Activated T-cell treated with anti-CD3 and anti-CD28 coated beads, Interleukin-2, amount 50 U/mL, for 4 hours (primary cell): ENCODE measurements at regions not wholly inside any gene's neighbourhood (a gene's known extent, or its start where the extent isn't known, plus 50 kb on each side); places are given as distances from the start of the nearest gene placed in this dataset.
"Not testable (repeated sequence)": the region's sequence is repeated elsewhere in the genome, so short reads cannot be mapped to it uniquely, and the experiment has no call there.

ENCODE experiments used
- ATAC-seq, 2 donors: fragments of 200-7000 bp; cut with Tn5 transposase; one replicate each; pipeline ENCODE4 v1.10.0; 2021
- DNase-seq: peaks from one replicate; pipeline ENCODE4 v3.0.0-alpha.2; 2020
- H3K27me3 Mint-ChIP-seq: one replicate; pipeline ENCODE4 v1.8.0; 2021; ENCODE audit warnings: low read depth, mixed read lengths
- H3K36me3 Mint-ChIP-seq: one replicate; pipeline ENCODE4 v1.8.0; 2022; ENCODE audit warnings: mixed read lengths; ENCODE audit not compliant: insufficient read depth
- H3K4me1 Mint-ChIP-seq: one replicate; pipeline ENCODE4 v1.8.0; 2021; ENCODE audit warnings: low read depth, mixed read lengths
- H3K4me3 Mint-ChIP-seq: one replicate; pipeline ENCODE4 v1.8.0; 2021; ENCODE audit warnings: mild to moderate bottlenecking, moderate library complexity, mixed read lengths
- H3K9me3 Mint-ChIP-seq: one replicate; pipeline ENCODE4 v1.8.0; 2021; ENCODE audit warnings: mixed read lengths

DNA sequence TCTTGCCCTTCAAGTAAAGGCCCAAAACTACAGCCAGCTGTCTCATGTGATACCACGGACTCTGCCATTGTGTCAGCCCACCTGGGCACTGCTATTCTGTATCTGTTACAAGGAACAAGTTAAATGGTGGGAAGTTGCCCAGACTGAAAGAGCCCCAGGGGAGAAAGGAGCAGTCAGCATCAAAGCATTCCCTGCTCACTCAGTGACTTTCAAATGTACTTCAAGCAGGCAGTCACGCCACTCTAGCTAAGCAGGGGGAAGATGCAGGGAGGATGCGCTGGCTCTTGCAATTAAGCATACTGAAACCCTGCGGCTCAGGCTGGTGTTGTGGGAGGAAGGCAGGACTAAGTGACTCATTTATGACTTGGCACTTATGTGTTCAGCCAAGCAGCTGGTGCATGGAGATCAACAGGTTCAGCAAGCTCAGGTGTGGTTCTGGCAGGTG, 1249.6 kb downstream of the TYW1 start:
- Mint-ChIP-seq H3K36me3 (no peaks in the 10 kb centered on the region), H3K4me1 (no peaks in the 10 kb centered on the region), H3K4me3 (no peak overlapping the region), H3K27me3 (no peaks in the 10 kb centered on the region), H3K9me3 (peaks cover 14% of the 10 kb centered on the region)
- DNase-seq, result no peak
- no peak for ATAC-seq

DNA sequence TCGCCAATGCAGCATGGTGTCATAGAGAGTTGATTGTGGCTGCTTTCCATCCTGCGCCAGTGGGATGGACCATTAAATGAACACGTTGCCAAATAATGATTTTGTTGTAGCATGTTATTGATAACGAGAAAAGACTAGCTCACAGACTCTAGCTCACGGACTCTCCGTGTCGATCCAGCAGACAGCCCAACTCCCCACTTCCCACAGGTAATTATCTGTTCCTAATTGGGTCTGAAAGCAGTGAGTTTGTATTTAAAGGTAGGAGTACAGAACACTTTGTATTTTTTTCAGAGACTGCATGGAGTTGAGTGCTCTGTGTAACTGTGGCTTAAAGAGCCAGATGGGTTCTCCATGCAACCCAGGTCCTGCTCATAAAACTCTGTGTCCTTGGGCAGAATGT, 1250.5 kb downstream of the TYW1 start:
- DNase-seq (no peak), ATAC-seq (no peak)
- peaks cover 20% of the 10 kb centered on the region for H3K9me3 Mint-ChIP-seq
- no peaks in the 10 kb centered on the region for H3K36me3 Mint-ChIP-seq
- H3K27me3 Mint-ChIP-seq, result no peaks in the 10 kb centered on the region
- H3K4me3 Mint-ChIP-seq, result no peak overlapping the region
- no peaks in the 10 kb centered on the region for H3K4me1 Mint-ChIP-seq

DNA sequence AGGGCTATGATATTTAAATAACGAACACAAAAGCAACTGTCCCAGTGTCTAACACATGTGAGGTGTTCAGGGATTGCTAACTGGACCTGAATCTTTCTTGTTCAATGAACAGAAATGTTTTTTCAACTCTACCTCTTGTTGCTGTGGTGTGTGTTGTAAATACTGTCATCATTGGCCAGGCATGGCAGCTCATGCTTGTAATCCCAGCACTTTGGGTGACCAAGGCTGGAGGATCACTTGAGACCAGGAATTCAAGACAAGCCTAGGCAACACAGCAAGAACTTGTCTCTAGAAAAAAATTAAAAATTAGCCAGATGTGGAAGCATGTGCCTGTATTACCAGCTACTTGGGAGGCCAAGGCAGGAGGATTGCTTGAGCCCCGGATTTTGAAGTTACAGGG, 1250.9 kb downstream of the TYW1 start:
- no peaks in the 10 kb centered on the region for H3K36me3 Mint-ChIP-seq
- H3K27me3 Mint-ChIP-seq, result no peaks in the 10 kb centered on the region
- H3K9me3 Mint-ChIP-seq, result peaks cover 20% of the 10 kb centered on the region
- H3K4me3 Mint-ChIP-seq, result no peak overlapping the region
- ATAC-seq (no peak), DNase-seq (no peak)
- no peaks in the 10 kb centered on the region for H3K4me1 Mint-ChIP-seq

DNA sequence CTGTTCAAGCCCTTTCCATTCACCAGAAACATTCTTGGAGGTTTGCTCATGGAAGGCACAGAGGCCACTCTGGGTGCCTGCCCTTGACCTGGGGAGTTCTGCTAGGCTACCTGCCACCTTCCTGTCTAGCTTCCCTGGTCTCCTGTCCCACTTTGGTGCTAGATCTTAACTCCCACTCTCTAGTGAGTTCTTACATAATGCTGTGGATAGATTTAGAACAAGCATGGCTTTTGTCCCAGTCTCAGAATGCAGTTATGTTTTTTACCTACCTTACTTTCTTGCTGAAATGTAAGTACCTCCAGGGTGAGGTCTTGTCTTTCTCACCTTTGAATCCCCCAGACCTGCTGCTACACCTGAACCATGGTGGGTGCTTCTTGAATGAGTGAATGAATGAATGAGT, 1252.3 kb downstream of the TYW1 start:
- Mint-ChIP-seq H3K27me3 (no peaks in the 10 kb centered on the region), H3K4me3 (no peak overlapping the region), H3K36me3 (no peaks in the 10 kb centered on the region), H3K4me1 (no peaks in the 10 kb centered on the region), H3K9me3 (peaks cover 17% of the 10 kb centered on the region)
- ATAC-seq (no peak), DNase-seq (no peak)

DNA sequence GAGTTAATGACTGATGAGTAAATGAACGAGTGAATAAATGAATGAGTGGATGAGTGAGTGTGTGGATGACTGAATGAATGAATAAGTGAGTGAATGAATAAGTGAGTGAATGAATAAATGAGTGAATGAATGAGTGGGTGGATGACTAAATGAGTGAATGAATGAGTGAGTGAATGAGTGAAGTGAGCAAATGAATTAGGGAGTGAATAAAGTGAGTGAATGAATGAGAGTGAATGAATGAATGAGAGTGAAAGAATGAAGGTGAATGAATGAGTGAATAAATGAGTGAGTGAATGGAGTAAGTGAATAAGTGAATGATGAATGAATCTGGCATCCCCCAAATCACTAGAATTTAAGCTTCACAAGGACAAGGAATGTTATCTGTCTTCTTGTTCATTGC, 1253.0 kb downstream of the TYW1 start:
- H3K36me3 Mint-ChIP-seq, result no peaks in the 10 kb centered on the region
- no peak for DNase-seq
- no peaks in the 10 kb centered on the region for H3K27me3 Mint-ChIP-seq
- no peak overlapping the region for H3K4me3 Mint-ChIP-seq
- peaks cover 17% of the 10 kb centered on the region for H3K9me3 Mint-ChIP-seq
- ATAC-seq, result no peak
- no peaks in the 10 kb centered on the region for H3K4me1 Mint-ChIP-seq

DNA sequence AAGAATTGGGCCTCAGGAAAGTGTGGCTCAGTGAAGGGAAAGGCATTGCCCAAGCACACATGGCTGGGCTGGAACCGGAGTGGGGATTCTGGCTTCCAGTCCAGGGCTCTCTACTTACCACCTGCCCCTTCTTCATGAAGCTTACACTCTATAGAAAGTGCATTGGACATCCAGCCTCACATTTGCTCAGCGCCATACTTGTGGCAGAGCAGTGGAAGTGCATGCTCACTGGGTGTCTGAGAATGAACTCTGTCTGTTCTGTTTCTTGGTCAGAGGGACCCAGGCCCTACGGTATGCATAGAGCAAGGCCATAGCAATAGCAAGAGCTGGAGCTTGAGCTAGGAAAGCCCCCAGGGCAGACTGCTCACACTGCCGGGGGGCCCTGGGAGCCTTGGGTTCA, 1253.5 kb downstream of the TYW1 start:
- H3K9me3 Mint-ChIP-seq, result peaks cover 17% of the 10 kb centered on the region
- no peak overlapping the region for H3K4me3 Mint-ChIP-seq
- no peaks in the 10 kb centered on the region for H3K36me3 Mint-ChIP-seq
- no peak for DNase-seq
- H3K27me3 Mint-ChIP-seq, result no peaks in the 10 kb centered on the region
- ATAC-seq, result no peak
- no peaks in the 10 kb centered on the region for H3K4me1 Mint-ChIP-seq

DNA sequence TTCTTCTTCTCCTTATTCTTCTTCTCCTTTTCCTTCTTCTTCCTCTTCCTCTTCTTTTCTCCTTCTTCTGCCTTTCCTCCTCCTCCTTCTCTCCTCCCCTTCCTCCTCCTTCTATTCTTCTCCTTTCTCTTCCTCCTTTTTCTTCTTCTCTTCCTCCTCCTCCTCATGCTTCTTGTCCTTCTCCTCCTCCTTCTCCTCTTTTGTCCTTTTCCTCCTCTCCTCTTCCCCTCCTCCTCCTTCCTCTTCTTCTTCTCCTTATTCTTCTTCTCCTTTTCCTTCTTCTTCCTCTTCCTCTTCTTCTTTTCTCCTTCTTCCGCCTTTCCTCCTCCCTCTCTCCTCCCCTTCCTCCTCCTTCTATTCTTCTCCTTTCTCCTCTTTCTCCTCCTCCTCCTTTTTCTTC, 1258.2 kb downstream of the TYW1 start:
- H3K27me3 Mint-ChIP-seq, ATAC-seq, DNase-seq, H3K4me3 Mint-ChIP-seq, H3K36me3 Mint-ChIP-seq, H3K4me1 Mint-ChIP-seq: not testable (repeated sequence)
- peaks cover 12% of the 10 kb centered on the region for H3K9me3 Mint-ChIP-seq

DNA sequence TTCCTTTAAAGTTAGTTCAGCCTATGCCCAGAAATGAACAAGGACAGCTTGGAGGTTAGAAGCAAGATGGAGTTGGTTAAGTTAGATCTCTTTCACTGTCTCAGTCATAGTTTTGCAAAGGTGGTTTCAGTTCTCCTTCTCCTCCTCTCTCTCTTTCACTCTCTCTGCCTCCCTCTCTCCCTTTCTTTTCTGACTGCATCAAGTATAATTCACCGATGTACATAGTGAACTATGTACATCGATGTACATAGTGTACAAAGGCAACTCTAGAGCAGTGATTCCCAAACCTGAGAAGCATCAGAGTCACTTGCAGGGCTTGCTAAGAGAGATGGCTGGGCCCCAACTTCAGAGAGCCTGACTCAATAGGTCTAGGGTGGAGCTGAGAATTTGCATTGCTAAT, 1259.7 kb downstream of the TYW1 start:
- no peak overlapping the region for H3K4me3 Mint-ChIP-seq
- H3K9me3 Mint-ChIP-seq, result peaks cover 15% of the 10 kb centered on the region
- no peak for DNase-seq
- H3K27me3 Mint-ChIP-seq, result no peaks in the 10 kb centered on the region
- no peak for ATAC-seq
- H3K36me3 Mint-ChIP-seq, result no peaks in the 10 kb centered on the region
- no peaks in the 10 kb centered on the region for H3K4me1 Mint-ChIP-seq

DNA sequence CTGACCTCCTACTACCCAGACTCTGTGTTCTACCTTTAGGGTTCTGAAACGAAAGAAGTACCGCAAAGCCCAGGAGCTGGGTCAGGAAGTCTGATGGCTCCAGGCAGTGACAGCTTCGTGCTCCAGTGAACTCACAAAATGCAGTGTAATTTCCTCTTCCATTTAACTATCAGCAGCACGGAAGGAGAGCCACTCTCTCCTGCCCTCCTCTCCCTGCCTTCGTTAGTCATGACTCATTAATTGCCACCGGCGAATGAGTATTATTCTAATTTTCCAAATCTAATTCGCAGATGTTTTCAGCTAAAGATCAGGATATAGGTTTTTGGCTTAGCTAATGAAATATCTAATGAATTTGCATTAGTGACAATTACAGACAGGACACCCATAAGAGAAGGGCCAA, 1262.0 kb downstream of the TYW1 start:
- DNase-seq (no peak), ATAC-seq (no peak)
- H3K4me1 Mint-ChIP-seq, result no peaks in the 10 kb centered on the region
- H3K4me3 Mint-ChIP-seq, result no peak overlapping the region
- H3K36me3 Mint-ChIP-seq, result no peaks in the 10 kb centered on the region
- peaks cover 13% of the 10 kb centered on the region for H3K9me3 Mint-ChIP-seq
- no peaks in the 10 kb centered on the region for H3K27me3 Mint-ChIP-seq

DNA sequence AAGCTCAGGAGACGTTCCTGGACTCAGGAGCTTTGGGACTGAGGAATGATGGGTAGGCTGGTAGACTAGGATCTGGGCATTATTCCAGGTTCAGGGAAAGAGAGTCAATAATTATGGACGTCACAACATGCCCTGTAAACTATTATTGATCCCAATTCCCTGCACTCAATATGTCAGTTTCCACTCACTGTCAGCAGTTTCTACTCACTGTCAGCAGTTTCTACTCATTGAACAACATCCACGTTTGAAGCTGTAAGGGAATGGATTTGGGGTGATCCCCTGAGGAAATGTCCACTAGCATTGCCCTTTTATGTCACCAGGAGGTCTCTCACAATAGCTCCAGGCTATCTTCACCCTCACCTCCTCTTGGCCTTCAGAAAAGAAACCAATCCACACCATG, 1268.6 kb downstream of the TYW1 start:
- Mint-ChIP-seq H3K27me3 (no peaks in the 10 kb centered on the region), H3K9me3 (peaks cover 35% of the 10 kb centered on the region)
- ATAC-seq, result no peak

DNA sequence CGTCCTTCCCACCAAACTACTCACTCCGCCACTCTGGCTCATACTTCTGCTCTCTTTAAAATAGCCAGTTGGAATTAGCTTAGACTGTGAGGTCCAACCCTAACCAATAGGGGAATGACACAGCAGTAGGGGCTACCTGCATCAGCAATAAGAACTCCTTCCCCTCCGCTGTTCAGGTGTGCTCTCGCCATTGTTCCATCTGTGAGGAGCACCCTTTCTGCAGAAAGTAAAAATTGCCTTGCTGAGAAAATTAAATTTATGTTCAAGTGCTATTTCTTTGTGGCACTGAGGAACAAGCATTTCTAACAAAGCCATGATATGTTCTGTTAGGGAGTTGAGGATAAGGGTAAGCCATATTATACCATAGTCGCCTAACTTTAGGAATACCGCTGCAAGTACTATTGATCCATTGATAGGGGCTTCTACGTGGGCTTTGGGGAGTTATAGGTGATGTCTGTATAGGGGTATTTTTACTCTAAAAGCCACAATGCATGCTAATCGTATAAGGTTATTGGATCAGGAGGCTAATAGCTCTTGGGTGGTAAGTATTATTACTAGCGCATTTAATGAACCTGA, 1269.5 kb downstream of the TYW1 start:
- ATAC-seq (no peak), DNase-seq (no peak)
- H3K9me3 Mint-ChIP-seq, result peaks cover 33% of the 10 kb centered on the region
- H3K36me3 Mint-ChIP-seq, result no peaks in the 10 kb centered on the region
- H3K27me3 Mint-ChIP-seq, result no peaks in the 10 kb centered on the region
- H3K4me1 Mint-ChIP-seq, result no peaks in the 10 kb centered on the region
- no peak overlapping the region for H3K4me3 Mint-ChIP-seq

More for the DNA sequence above, 1268.6 kb downstream of the TYW1 start:
- Mint-ChIP-seq H3K4me1 (no peaks in the 10 kb centered on the region), H3K36me3 (no peaks in the 10 kb centered on the region), H3K4me3 (no peak overlapping the region)
- no peak for DNase-seq

DNA sequence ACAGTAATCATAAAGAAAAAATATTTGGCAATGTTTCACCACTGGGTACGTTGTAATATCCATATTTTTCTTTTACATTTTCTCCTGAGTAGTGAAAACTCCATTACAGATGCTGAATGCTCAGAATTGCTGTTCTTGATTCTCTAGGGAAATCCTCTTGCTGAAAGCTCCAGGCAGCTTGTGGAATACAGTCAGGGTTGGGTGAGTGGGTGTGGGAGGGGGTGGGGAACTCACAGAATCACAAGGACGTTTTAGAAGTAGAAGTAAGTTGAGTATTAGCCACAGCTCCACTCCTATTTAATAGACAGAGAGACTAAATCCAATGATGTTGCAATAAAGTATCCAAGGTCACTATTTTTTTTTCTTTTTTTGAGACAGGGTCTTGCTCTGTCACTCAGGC, 1270.9 kb downstream of the TYW1 start:
- ATAC-seq, result no peak
- H3K4me3 Mint-ChIP-seq, result no peak overlapping the region

DNA sequence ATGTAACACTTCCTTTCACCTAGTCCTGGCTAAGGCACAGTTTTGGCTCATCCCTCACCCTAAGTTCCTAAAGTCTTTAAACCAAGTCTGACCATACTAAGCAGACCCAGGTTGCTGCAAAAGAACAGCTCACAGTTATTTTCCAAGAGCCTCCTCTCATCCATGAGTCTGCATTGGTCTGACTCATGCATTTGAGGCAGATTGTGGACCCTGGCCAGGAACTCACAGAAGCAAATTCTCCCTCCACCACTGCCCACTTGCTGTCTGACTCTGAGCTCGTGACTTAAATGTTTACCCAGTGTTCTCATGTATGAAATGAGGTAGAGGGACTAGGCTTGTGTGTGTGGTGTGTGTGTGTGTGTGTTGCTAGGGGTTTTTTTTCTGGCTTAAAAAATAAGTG, 1272.8 kb downstream of the TYW1 start:
- ATAC-seq, result no peak
- no peaks in the 10 kb centered on the region for H3K4me1 Mint-ChIP-seq
- H3K27me3 Mint-ChIP-seq, result no peaks in the 10 kb centered on the region
- no peak for DNase-seq
- H3K36me3 Mint-ChIP-seq, result no peaks in the 10 kb centered on the region
- peaks cover 22% of the 10 kb centered on the region for H3K9me3 Mint-ChIP-seq
- no peak overlapping the region for H3K4me3 Mint-ChIP-seq

More for the DNA sequence above, 1270.9 kb downstream of the TYW1 start:
- Mint-ChIP-seq H3K36me3 (no peaks in the 10 kb centered on the region), H3K27me3 (no peaks in the 10 kb centered on the region), H3K9me3 (peaks cover 28% of the 10 kb centered on the region), H3K4me1 (no peaks in the 10 kb centered on the region)
- no peak for DNase-seq

DNA sequence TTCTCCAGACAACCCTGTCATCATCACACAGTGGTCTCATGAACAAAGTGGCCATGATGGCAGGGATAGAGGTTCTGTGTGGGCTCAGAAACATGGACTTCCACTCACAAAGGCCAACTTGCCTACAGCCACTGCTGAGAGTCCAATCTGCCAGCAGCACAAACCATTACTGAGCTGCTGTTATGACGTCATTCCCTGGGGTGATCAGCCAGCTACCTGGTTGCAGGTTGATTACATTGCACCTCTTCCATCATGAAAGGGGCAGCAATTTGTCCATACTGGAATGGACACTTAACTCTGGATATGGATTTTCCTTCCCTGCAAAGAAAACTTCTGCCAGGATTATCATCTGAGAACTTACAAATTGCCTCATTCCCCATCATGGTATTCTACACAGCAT, 1275.9 kb downstream of the TYW1 start:
- Mint-ChIP-seq H3K36me3 (no peaks in the 10 kb centered on the region), H3K9me3 (peaks cover 6% of the 10 kb centered on the region)

DNA sequence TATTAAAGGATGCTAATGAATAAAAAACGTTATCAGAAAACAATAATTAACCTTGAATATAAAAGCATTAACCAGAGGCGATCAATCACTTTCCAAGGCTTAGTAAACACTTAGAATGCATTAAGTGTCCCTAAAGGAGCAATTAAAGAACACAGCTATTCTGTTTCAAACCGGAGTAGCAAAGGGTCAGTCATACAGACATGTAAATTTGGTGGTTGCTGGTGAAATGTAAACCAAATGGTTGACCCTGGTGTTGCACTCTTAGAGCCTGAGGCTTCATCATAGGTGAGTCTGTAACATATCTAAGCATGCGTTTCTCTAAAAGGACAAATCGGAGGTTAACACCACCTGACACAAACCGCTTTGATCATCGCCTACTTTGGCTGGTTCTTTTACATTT, 1280.1 kb downstream of the TYW1 start:
- Mint-ChIP-seq H3K27me3 (no peaks in the 10 kb centered on the region), H3K36me3 (no peaks in the 10 kb centered on the region), H3K9me3 (peaks cover 6% of the 10 kb centered on the region), H3K4me1 (no peaks in the 10 kb centered on the region), H3K4me3 (no peak overlapping the region)
- DNase-seq, result no peak
- no peak for ATAC-seq

More for the DNA sequence above, 1275.9 kb downstream of the TYW1 start:
- no peaks in the 10 kb centered on the region for H3K27me3 Mint-ChIP-seq
- no peaks in the 10 kb centered on the region for H3K4me1 Mint-ChIP-seq
- no peak for ATAC-seq
- DNase-seq, result no peak
- no peak overlapping the region for H3K4me3 Mint-ChIP-seq
